Thyroid gland (tissue), 4 donors: ENCODE measurements at regions not wholly inside any gene's neighbourhood (a gene's known extent, or its start where the extent isn't known, plus 50 kb on each side); places are given as distances from the start of the nearest gene placed in this dataset.

Source experiments
- DNase-seq, 2 donors: peaks; one replicate each; pipeline ENCODE4 v3.0.0-alpha.2; 2019
- H3K27ac ChIP-seq, 3 donors: fragments of 200-600 bp; sonication (generic); 1 replicate in 2 of 3; 2 replicates in 1 of 3; pipeline ENCODE4 v1.5.1; 2016 to 2019; ENCODE audit warnings: mild to moderate bottlenecking in 1 of 3, moderate library complexity in 1 of 3
- H3K27me3 ChIP-seq: fragments of 200-600 bp; sonication (generic); one replicate; pipeline ENCODE4 v1.5.1; 2019
- H3K36me3 ChIP-seq, 2 donors: fragments of 200-600 bp; sonication (generic); one replicate each; pipeline ENCODE4 v1.5.1; 2016 to 2019
- H3K4me1 ChIP-seq, 2 donors: fragments of 200-600 bp; sonication (generic); one replicate each; pipeline ENCODE4 v1.5.1; 2017 to 2019
- H3K4me3 ChIP-seq, 3 donors: fragments of 200-600 bp; sonication (generic); replicated peaks in 1 of 3; 1 replicate in 2 of 3; 2 replicates in 1 of 3; pipeline ENCODE4 v1.5.1; 2016; ENCODE audit warnings: mild to moderate bottlenecking in 1 of 3
- H3K9me3 ChIP-seq: fragments of 200-600 bp; sonication (generic); one replicate; pipeline ENCODE4 v1.5.1; 2017
- POLR2A ChIP-seq, 2 donors: fragments of 450-650 bp; IDR thresholded peaks; one replicate each; pipeline ENCODE4 v1.6.1; 2017; ENCODE audit warnings: antibody characterized with exemption in 2 of 2, mild to moderate bottlenecking in 2 of 2, moderate library complexity in 1 of 2
- WGBS, 2 donors: methylation state at CpG; one replicate each; pipeline ENCODE4 v1.1.5; 2017; 5-methylcytosine and 5-hydroxymethylcytosine counted together
- intact Hi-C: fragments of 100-400 bp; cut with DNase I; formaldehyde crosslinking; loops from one replicate; pipeline ENCODE4 v1.15.1; 2023
- TF ChIP-seq, protein P1 (sequence below), 6 experiments: fragments of 200-600 bp in 3 of 6; fragments of 450-650 bp in 3 of 6; sonication (generic) in 3 of 6; IDR thresholded peaks; one replicate each; pipeline ENCODE4 v1.5.1; 2016 to 2019; ENCODE audit warnings: antibody characterized with exemption in 6 of 6, mild to moderate bottlenecking in 2 of 6, inconsistent platforms in 1 of 6, moderate library complexity in 1 of 6

DNA sequence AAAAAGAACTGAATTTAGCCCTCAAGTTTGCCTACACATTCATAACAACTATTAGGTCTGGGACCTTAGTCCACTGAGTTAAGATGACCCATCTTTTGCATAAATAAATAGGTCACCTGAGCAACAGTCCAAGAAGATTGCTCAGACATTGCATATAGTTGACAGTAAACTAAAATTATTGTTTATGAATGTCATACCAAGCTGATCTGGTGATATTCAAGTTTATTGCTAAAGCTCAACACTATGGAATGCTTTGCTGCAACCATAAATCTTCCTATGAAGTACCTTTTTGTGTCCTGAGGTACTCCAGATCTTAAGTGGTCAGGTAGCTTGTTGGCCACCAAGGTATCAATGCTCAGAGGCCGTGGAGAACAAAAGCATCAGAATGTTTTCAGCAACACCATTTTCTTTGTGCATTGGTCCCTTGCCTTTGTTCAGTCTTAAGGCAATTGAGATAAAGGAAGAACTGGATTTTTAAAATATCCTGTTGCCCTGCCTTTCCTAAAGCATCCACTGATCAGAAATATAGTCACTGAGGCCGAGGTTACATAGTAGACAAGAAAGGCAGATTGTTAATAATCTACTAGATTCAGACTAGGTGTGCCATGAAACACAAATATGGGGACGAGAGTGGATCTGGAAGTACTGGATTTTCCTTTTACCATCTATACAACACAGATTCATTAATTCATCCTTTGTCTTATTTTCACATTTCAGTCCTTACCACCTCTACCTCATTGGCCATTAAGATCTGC is 321.3 kb downstream of the PTEN start:
- Histone ChIP-seq H3K9me3 (no peaks in the 10 kb centered on the region), H3K4me1 (peaks cover 5 to 9% of the 10 kb centered on the region in 2 donors), H3K4me3 (no peak overlapping the region), H3K27ac (no peak overlapping the region), H3K36me3 (no peaks in the 10 kb centered on the region), H3K27me3 (no peaks in the 10 kb centered on the region)
- WGBS, 2 donors, result 83 to 85% methylated on average over 3 of the region's 3 CpGs
- no peak for DNase-seq
- intact Hi-C loops, result no loop called here
- no peak for TF ChIP-seq POLR2A (IDR thresholded peaks at IDR 0.05)
- TF ChIP-seq, protein P1, sequence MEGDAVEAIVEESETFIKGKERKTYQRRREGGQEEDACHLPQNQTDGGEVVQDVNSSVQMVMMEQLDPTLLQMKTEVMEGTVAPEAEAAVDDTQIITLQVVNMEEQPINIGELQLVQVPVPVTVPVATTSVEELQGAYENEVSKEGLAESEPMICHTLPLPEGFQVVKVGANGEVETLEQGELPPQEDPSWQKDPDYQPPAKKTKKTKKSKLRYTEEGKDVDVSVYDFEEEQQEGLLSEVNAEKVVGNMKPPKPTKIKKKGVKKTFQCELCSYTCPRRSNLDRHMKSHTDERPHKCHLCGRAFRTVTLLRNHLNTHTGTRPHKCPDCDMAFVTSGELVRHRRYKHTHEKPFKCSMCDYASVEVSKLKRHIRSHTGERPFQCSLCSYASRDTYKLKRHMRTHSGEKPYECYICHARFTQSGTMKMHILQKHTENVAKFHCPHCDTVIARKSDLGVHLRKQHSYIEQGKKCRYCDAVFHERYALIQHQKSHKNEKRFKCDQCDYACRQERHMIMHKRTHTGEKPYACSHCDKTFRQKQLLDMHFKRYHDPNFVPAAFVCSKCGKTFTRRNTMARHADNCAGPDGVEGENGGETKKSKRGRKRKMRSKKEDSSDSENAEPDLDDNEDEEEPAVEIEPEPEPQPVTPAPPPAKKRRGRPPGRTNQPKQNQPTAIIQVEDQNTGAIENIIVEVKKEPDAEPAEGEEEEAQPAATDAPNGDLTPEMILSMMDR (IDR thresholded peaks at IDR 0.05), result no peak

DNA sequence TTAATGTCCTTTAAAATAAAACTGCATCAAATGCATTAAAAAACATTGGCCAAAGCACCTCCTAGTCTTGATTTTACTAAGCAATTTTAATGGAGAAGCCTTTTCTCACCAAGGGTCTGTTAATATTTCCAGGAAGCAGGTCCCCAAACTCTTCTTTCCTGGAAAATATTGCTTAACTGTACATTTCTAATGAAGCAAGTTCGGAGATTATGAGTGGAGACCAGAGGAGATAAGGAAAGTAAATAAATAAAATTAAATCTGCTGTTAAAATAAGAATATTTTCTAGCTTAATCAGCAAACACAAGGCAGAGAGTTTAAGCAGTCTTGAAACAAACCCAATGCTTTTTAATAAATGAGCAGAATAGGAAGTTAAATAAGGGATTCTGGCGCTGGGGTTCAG is 322.4 kb downstream of the PTEN start:
- no peaks in the 10 kb centered on the region for H3K27me3 ChIP-seq
- no peak for TF ChIP-seq POLR2A (IDR thresholded peaks at IDR 0.05)
- TF ChIP-seq, protein P1 (IDR thresholded peaks at IDR 0.05), result no peak
- DNase-seq, result no peak
- intact Hi-C loops, result no loop called here
- no peaks in the 10 kb centered on the region for H3K36me3 ChIP-seq
- H3K4me1 ChIP-seq, result peaks cover 5 to 9% of the 10 kb centered on the region in 2 donors
- no peak overlapping the region for H3K27ac ChIP-seq
- 74 to 88% methylated on average over 2 of the region's 2 CpGs for WGBS, 2 donors
- H3K4me3 ChIP-seq, result no peak overlapping the region
- H3K9me3 ChIP-seq, result no peaks in the 10 kb centered on the region

DNA sequence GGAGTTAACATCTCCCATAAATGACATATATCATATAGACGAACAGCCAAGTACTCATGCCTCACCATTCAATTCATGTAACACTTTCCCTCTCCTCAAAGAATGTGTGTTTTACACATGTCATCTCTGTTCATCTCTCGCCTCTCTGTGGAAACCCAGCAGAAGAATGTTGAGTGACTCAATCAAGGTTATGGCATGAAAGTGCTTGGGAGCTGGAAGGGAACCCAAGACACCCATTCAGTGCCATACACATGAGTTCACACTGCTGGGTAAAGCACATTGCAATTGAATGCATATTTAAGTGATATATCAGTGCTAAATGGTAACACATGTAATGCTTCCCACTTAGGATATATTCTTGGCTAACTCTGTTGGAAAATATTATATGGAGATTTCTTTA is 322.9 kb downstream of the PTEN start:
- intact Hi-C loops, result no loop called here
- no peak overlapping the region for H3K4me3 ChIP-seq
- DNase-seq, result no peak
- 82 to 87% methylated on average over 2 of the region's 2 CpGs for WGBS, 2 donors
- H3K4me1 ChIP-seq, result peaks cover 5 to 9% of the 10 kb centered on the region in 2 donors
- H3K27ac ChIP-seq, result no peak overlapping the region
- H3K27me3 ChIP-seq, result no peaks in the 10 kb centered on the region
- no peaks in the 10 kb centered on the region for H3K9me3 ChIP-seq
- H3K36me3 ChIP-seq, result no peaks in the 10 kb centered on the region
- TF ChIP-seq, protein P1 (IDR thresholded peaks at IDR 0.05), result no peak
- no peak for TF ChIP-seq POLR2A (IDR thresholded peaks at IDR 0.05)

DNA sequence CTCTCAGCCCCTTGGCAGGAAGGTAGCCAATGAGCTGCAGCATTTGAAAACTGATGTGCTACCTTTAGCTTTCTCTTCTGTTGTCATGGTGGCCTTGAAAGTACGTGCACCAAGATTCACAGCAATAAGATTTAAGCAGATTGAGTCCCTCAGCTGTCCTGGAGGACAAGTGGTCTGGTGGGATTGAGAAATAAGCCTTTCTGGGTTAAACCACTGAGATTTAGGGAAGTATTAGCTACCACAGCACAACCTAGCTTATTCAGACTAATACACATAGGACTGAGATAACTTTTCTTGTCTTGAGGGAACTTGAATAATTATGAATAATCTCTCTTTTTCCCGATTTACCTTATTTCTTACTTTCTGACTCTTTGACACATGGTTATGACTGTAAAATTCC is 324.0 kb downstream of the PTEN start:
- intact Hi-C loops, result no loop called here
- WGBS, 2 donors, result 90 to 97% methylated on average over 2 of the region's 2 CpGs
- DNase-seq, result no peak
- no peaks in the 10 kb centered on the region for H3K36me3 ChIP-seq
- H3K27ac ChIP-seq, result no peak overlapping the region
- peaks cover 0 to 1% of the 10 kb centered on the region in 2 donors for H3K4me1 ChIP-seq
- H3K9me3 ChIP-seq, result no peaks in the 10 kb centered on the region
- TF ChIP-seq POLR2A (IDR thresholded peaks at IDR 0.05), result no peak
- TF ChIP-seq, protein P1 (IDR thresholded peaks at IDR 0.05), result no peak
- no peak overlapping the region for H3K4me3 ChIP-seq
- no peaks in the 10 kb centered on the region for H3K27me3 ChIP-seq

DNA sequence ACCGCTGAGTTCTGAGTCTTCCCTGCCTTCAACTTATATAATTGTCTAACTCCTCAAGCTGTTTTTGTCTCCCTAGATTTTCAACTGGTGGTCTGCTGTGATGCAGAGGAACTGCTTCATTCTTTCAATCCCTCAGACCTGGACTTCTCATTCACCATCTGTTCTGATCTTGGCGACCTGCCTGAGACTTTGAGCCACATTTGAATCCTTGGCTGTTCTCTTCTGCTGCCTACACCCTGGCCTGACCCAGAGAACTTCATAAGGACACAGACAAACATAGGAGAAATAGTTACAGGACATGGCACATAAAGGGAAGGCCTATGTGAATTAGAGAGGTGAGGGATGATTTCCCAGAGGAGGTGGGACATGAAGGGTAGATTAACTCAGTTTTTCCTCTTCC is 326.7 kb downstream of the PTEN start:
- H3K36me3 ChIP-seq, result no peaks in the 10 kb centered on the region
- DNase-seq, result no peak
- no peaks in the 10 kb centered on the region for H3K27me3 ChIP-seq
- no peak overlapping the region for H3K4me3 ChIP-seq
- no peak overlapping the region for H3K27ac ChIP-seq
- 82 to 91% methylated on average over 2 of the region's 2 CpGs for WGBS, 2 donors
- no peaks in the 10 kb centered on the region for H3K4me1 ChIP-seq
- intact Hi-C loops, result no loop called here
- H3K9me3 ChIP-seq, result no peaks in the 10 kb centered on the region
- no peak for TF ChIP-seq POLR2A (IDR thresholded peaks at IDR 0.05)
